Thyroid gland (tissue), 4 donors: ENCODE measurements at regions not wholly inside any gene's neighbourhood (a gene's known extent, or its start where the extent isn't known, plus 50 kb on each side); places are given as distances from the start of the nearest gene placed in this dataset.

Experiments used
- DNase-seq, 2 donors: peaks; one replicate each; pipeline ENCODE4 v3.0.0-alpha.2; 2019
- H3K27ac ChIP-seq, 3 donors: fragments of 200-600 bp; sonication (generic); 1 replicate in 2 of 3; 2 replicates in 1 of 3; pipeline ENCODE4 v1.5.1; 2016 to 2019; ENCODE audit warnings: mild to moderate bottlenecking in 1 of 3, moderate library complexity in 1 of 3
- H3K27me3 ChIP-seq: fragments of 200-600 bp; sonication (generic); one replicate; pipeline ENCODE4 v1.5.1; 2019
- H3K36me3 ChIP-seq, 2 donors: fragments of 200-600 bp; sonication (generic); one replicate each; pipeline ENCODE4 v1.5.1; 2016 to 2019
- H3K4me1 ChIP-seq, 2 donors: fragments of 200-600 bp; sonication (generic); one replicate each; pipeline ENCODE4 v1.5.1; 2017 to 2019
- H3K4me3 ChIP-seq, 3 donors: fragments of 200-600 bp; sonication (generic); replicated peaks in 1 of 3; 1 replicate in 2 of 3; 2 replicates in 1 of 3; pipeline ENCODE4 v1.5.1; 2016; ENCODE audit warnings: mild to moderate bottlenecking in 1 of 3
- H3K9me3 ChIP-seq: fragments of 200-600 bp; sonication (generic); one replicate; pipeline ENCODE4 v1.5.1; 2017
- POLR2A ChIP-seq, 2 donors: fragments of 450-650 bp; IDR thresholded peaks; one replicate each; pipeline ENCODE4 v1.6.1; 2017; ENCODE audit warnings: antibody characterized with exemption in 2 of 2, mild to moderate bottlenecking in 2 of 2, moderate library complexity in 1 of 2
- WGBS, 2 donors: methylation state at CpG; one replicate each; pipeline ENCODE4 v1.1.5; 2017; 5-methylcytosine and 5-hydroxymethylcytosine counted together
- intact Hi-C: fragments of 100-400 bp; cut with DNase I; formaldehyde crosslinking; loops from one replicate; pipeline ENCODE4 v1.15.1; 2023
- TF ChIP-seq, protein P1 (sequence below), 6 experiments: fragments of 200-600 bp in 3 of 6; fragments of 450-650 bp in 3 of 6; sonication (generic) in 3 of 6; IDR thresholded peaks; one replicate each; pipeline ENCODE4 v1.5.1; 2016 to 2019; ENCODE audit warnings: antibody characterized with exemption in 6 of 6, mild to moderate bottlenecking in 2 of 6, inconsistent platforms in 1 of 6, moderate library complexity in 1 of 6

- Histone ChIP-seq H3K27ac (peak overlapping the region; percentile 72 to 95 (median 76)), H3K4me3 (no peak overlapping the region), H3K4me1 (peaks cover 74 to 91% of the 10 kb centered on the region in 2 donors), H3K27me3 (no peaks in the 10 kb centered on the region), H3K36me3 (peaks cover 2 to 21% of the 10 kb centered on the region in 2 donors), H3K9me3 (no peaks in the 10 kb centered on the region)
- TF ChIP-seq, protein P1, sequence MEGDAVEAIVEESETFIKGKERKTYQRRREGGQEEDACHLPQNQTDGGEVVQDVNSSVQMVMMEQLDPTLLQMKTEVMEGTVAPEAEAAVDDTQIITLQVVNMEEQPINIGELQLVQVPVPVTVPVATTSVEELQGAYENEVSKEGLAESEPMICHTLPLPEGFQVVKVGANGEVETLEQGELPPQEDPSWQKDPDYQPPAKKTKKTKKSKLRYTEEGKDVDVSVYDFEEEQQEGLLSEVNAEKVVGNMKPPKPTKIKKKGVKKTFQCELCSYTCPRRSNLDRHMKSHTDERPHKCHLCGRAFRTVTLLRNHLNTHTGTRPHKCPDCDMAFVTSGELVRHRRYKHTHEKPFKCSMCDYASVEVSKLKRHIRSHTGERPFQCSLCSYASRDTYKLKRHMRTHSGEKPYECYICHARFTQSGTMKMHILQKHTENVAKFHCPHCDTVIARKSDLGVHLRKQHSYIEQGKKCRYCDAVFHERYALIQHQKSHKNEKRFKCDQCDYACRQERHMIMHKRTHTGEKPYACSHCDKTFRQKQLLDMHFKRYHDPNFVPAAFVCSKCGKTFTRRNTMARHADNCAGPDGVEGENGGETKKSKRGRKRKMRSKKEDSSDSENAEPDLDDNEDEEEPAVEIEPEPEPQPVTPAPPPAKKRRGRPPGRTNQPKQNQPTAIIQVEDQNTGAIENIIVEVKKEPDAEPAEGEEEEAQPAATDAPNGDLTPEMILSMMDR (IDR thresholded peaks at IDR 0.05): no peak
- no peak for TF ChIP-seq POLR2A (IDR thresholded peaks at IDR 0.05)
- intact Hi-C loops: no loop called here
- DNase-seq: no peak
- 0 to 7% methylated on average over 3 to 4 of the region's 5 CpGs for WGBS, 2 donors
Measured at GRCh38 chr9:127557466-127557869, 54.6 kb upstream of the STXBP1 start.

- H3K9me3 ChIP-seq: no peaks in the 10 kb centered on the region
- no peak for DNase-seq
- peaks cover 80 to 97% of the 10 kb centered on the region in 2 donors for H3K4me1 ChIP-seq
- intact Hi-C loops: no loop called here
- H3K27me3 ChIP-seq: no peaks in the 10 kb centered on the region
- peak overlapping the region; percentile 72 to 95 (median 76) for H3K27ac ChIP-seq
- WGBS, 2 donors: 55 to 67% methylated on average over 11 of the region's 11 CpGs
- peaks cover 2 to 21% of the 10 kb centered on the region in 2 donors for H3K36me3 ChIP-seq
- TF ChIP-seq, protein P1 (IDR thresholded peaks at IDR 0.05): no peak
- no peak for TF ChIP-seq POLR2A (IDR thresholded peaks at IDR 0.05)
- no peak overlapping the region for H3K4me3 ChIP-seq
Measured at GRCh38 chr9:127557998-127558546, 54.0 kb upstream of the STXBP1 start.

GRCh38 chr9:127558581-127559246 lies 53.4 kb upstream of the STXBP1 start:
- 69 to 78% methylated on average over 4 to 7 of the region's 9 CpGs for WGBS, 2 donors
- no peak overlapping the region for H3K4me3 ChIP-seq

GRCh38 chr9:127559247-127559680 lies 52.8 kb upstream of the STXBP1 start:
- Histone ChIP-seq H3K36me3 (peaks cover 2 to 21% of the 10 kb centered on the region in 2 donors), H3K27me3 (no peaks in the 10 kb centered on the region), H3K9me3 (no peaks in the 10 kb centered on the region), H3K4me3 (no peak overlapping the region), H3K4me1 (peaks cover 87 to 98% of the 10 kb centered on the region in 2 donors), H3K27ac (peak overlapping the region in 1 of 3 donors; percentile 95)
- no peak for TF ChIP-seq POLR2A (IDR thresholded peaks at IDR 0.05)
- TF ChIP-seq, protein P1 (IDR thresholded peaks at IDR 0.05): no peak
- intact Hi-C loops: no loop called here
- DNase-seq: no peak
- 66 to 79% methylated on average over 5 of the region's 5 CpGs for WGBS, 2 donors

More at GRCh38 chr9:127558581-127559246, 53.4 kb upstream of the STXBP1 start:
- no peak for DNase-seq
- Histone ChIP-seq H3K27me3 (no peaks in the 10 kb centered on the region), H3K4me1 (peaks cover 86 to 98% of the 10 kb centered on the region in 2 donors), H3K36me3 (peaks cover 2 to 21% of the 10 kb centered on the region in 2 donors), H3K27ac (peak overlapping the region; percentile 72 to 95 (median 76)), H3K9me3 (no peaks in the 10 kb centered on the region)
- intact Hi-C loops: no loop called here
- TF ChIP-seq POLR2A (IDR thresholded peaks at IDR 0.05): no peak
- TF ChIP-seq, protein P1 (IDR thresholded peaks at IDR 0.05): no peak
